ENCODE measurements at regions not wholly inside any gene's neighbourhood (a gene's known extent, or its start where the extent isn't known, plus 50 kb on each side); places are given as distances from the start of the nearest gene placed in this dataset.

DNA sequence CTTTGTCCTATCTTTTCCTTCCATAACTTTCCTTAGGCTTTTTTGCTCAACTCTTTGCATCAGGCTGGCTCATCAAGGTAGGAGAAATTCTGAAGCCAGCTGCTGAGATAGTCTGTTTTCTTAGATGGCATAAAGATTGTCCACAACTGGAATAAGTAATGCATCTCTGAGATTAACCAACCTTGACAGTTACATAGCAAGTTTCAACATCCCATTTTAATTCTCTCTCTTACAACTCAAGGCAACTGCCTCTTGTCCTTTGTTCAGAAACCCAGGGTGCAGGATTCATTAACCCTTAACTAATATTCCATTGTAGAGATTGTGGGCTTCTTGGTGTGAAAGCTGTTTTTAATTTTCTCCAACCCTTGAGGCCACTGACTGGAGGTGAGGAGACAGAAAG is 239.2 kb downstream of the LACC1 start:
- Mint-ChIP-seq H3K9me3 (peaks cover 3 to 9% (median 8%) of the 10 kb centered on the region in 7 donors), H3K27ac (peak overlapping the region in 1 of 7 donors; percentile 58), H3K4me1 (peaks cover 28% of the 10 kb centered on the region), H3K27me3 (ENCODE audit: low read depth in 3 of 3) (peaks cover 0 to 4% (median 0%) of the 10 kb centered on the region in 3 donors), H3K4me3 (no peak overlapping the region), H3K36me3 (no peaks in the 10 kb centered on the region)
- H3K4me3 ChIP-seq (replicated peaks in 1 of 3; ENCODE audit: low read depth in 2 of 3, low read length in 3 of 3) = no peak overlapping the region
- peak overlapping the region; percentile 36 for H2AFZ ChIP-seq (ENCODE audit: insufficient read depth, low read depth, low read length, poor library complexity, severe bottlenecking)
- no peaks in the 10 kb centered on the region for H3K36me3 ChIP-seq (replicated peaks in 1 of 2; ENCODE audit: control insufficient read depth in 1 of 2, insufficient read depth in 2 of 2, low read length in 2 of 2)
- intact Hi-C loops (cut with micrococcal nuclease) = no loop called here
- peaks cover 0 to 3% of the 10 kb centered on the region in 2 donors for H3K9me3 ChIP-seq (replicated peaks in 1 of 2; ENCODE audit: control insufficient read depth in 1 of 2, insufficient read depth in 1 of 2, low read length in 2 of 2)
- no peaks in the 10 kb centered on the region for H3K79me2 ChIP-seq (ENCODE audit: insufficient read depth, low read length)
- no peak for DNase-seq
- H3K27ac ChIP-seq (ENCODE audit: low read depth in 1 of 2, low read length in 2 of 2) = no peak overlapping the region
- H4K20me1 ChIP-seq (ENCODE audit: insufficient read depth, low read length) = no peaks in the 10 kb centered on the region
- H3K4me1 ChIP-seq (ENCODE audit: control insufficient read depth in 1 of 2, insufficient read depth in 2 of 2, low read length in 2 of 2) = peaks cover 21 to 24% of the 10 kb centered on the region in 2 donors
- H3K27me3 ChIP-seq (ENCODE audit: control insufficient read depth in 2 of 2, insufficient read depth in 2 of 2, low read length in 2 of 2) = no peaks in the 10 kb centered on the region
- H3K4me2 ChIP-seq (replicated peaks; ENCODE audit: extremely low read depth, low read length, poor library complexity, severe bottlenecking) = no peak overlapping the region
- no peak overlapping the region for H3K9ac ChIP-seq (ENCODE audit: insufficient read depth, low read length, poor library complexity, severe bottlenecking)
- TF ChIP-seq CTCF (IDR thresholded peaks at IDR 0.05) = no peak

GRCh38 chr13:44120043-44120442 is 240.3 kb downstream of the LACC1 start:
- Histone ChIP-seq H3K27ac (ENCODE audit: low read depth in 1 of 2, low read length in 2 of 2) (no peak overlapping the region), H3K4me3 (replicated peaks in 1 of 3; ENCODE audit: low read depth in 2 of 3, low read length in 3 of 3) (no peak overlapping the region), H3K4me2 (replicated peaks; ENCODE audit: extremely low read depth, low read length, poor library complexity, severe bottlenecking) (no peak overlapping the region), H3K9ac (ENCODE audit: insufficient read depth, low read length, poor library complexity, severe bottlenecking) (no peak overlapping the region), H4K20me1 (ENCODE audit: insufficient read depth, low read length) (no peaks in the 10 kb centered on the region), H2AFZ (ENCODE audit: insufficient read depth, low read depth, low read length, poor library complexity, severe bottlenecking) (no peak overlapping the region), H3K9me3 (replicated peaks in 1 of 2; ENCODE audit: control insufficient read depth in 1 of 2, insufficient read depth in 1 of 2, low read length in 2 of 2) (peaks cover 0 to 5% of the 10 kb centered on the region in 2 donors), H3K27me3 (ENCODE audit: control insufficient read depth in 2 of 2, insufficient read depth in 2 of 2, low read length in 2 of 2) (no peaks in the 10 kb centered on the region), H3K4me1 (ENCODE audit: control insufficient read depth in 1 of 2, insufficient read depth in 2 of 2, low read length in 2 of 2) (peaks cover 21 to 24% of the 10 kb centered on the region in 2 donors), H3K36me3 (replicated peaks in 1 of 2; ENCODE audit: control insufficient read depth in 1 of 2, insufficient read depth in 2 of 2, low read length in 2 of 2) (no peaks in the 10 kb centered on the region), H3K79me2 (ENCODE audit: insufficient read depth, low read length) (no peaks in the 10 kb centered on the region)
- TF ChIP-seq CTCF (IDR thresholded peaks at IDR 0.05) = no peak
- DNase-seq = no peak
- Mint-ChIP-seq H3K27me3 (ENCODE audit: low read depth in 3 of 3) (peaks cover 0 to 2% (median 0%) of the 10 kb centered on the region in 3 donors), H3K4me1 (peaks cover 28% of the 10 kb centered on the region), H3K9me3 (peaks cover 3 to 14% (median 10%) of the 10 kb centered on the region in 7 donors), H3K4me3 (no peak overlapping the region), H3K27ac (no peak overlapping the region), H3K36me3 (no peaks in the 10 kb centered on the region)
- intact Hi-C loops (cut with micrococcal nuclease) = no loop called here
- no CpG with 5 or more reads among the region's 2 CpGs for WGBS (ENCODE audit: insufficient coverage)
